Breast epithelium (tissue), 4 donors: ENCODE measurements at regions not wholly inside any gene's neighbourhood (a gene's known extent, or its start where the extent isn't known, plus 50 kb on each side); places are given as distances from the start of the nearest gene placed in this dataset.

Experiments
- DNase-seq, 2 donors: peaks; one replicate each; pipeline ENCODE4 v3.0.0-alpha.2; 2019; ENCODE audit warnings: low spot score in 2 of 2
- H3K27ac ChIP-seq, 2 donors: fragments of 200-600 bp; sonication (generic) in 1 of 2; one replicate each; pipeline ENCODE4 v1.5.1; 2016 to 2019; ENCODE audit warnings: mild to moderate bottlenecking in 1 of 2
- H3K27me3 ChIP-seq, 2 donors: fragments of 200-600 bp; sonication (generic) in 1 of 2; one replicate each; pipeline versions ENCODE4 v1.5.1 to v1.6.0; 2017 to 2019; ENCODE audit warnings: control low read depth in 1 of 2, mild to moderate bottlenecking in 1 of 2
- H3K36me3 ChIP-seq: fragments of 200-600 bp; one replicate; pipeline ENCODE4 v1.5.1; 2019
- H3K4me1 ChIP-seq, 2 donors: fragments of 200-600 bp; sonication (generic); one replicate each; pipeline ENCODE4 v1.5.1; 2016 to 2019; ENCODE audit warnings: control low read depth in 1 of 2
- H3K4me3 ChIP-seq, 3 donors: fragments of 200-600 bp; sonication (generic); 1 replicate in 2 of 3; 2 replicates in 1 of 3; pipeline ENCODE4 v1.5.1; 2016 to 2019; ENCODE audit warnings: mild to moderate bottlenecking in 3 of 3, moderate library complexity in 2 of 3
- H3K9me3 ChIP-seq, 2 donors: fragments of 200-600 bp; sonication (generic) in 1 of 2; one replicate each; pipeline ENCODE4 v1.5.1; 2016 to 2019; ENCODE audit warnings: control low read depth in 1 of 2
- POLR2A ChIP-seq: fragments of 450-650 bp; IDR thresholded peaks from one replicate; pipeline ENCODE4 v1.6.1; 2016; ENCODE audit warnings: antibody characterized with exemption, mild to moderate bottlenecking, moderate library complexity
- POLR2AphosphoS5 ChIP-seq, 3 donors: sonication (generic); formaldehyde crosslinking; IDR thresholded peaks; one replicate each; pipeline ENCODE4 v1.6.1; 2017; ENCODE audit warnings: antibody characterized with exemption in 3 of 3
- intact Hi-C: fragments of 100-400 bp; cut with DNase I; formaldehyde crosslinking; loops from one replicate; pipeline ENCODE4 v1.15.1; 2023; ENCODE audit warnings: low total_unique reads
- TF ChIP-seq, protein P1 (sequence below), 3 donors: fragments of 450-650 bp; IDR thresholded peaks; one replicate each; pipeline ENCODE4 v1.5.1; 2016 to 2017; ENCODE audit warnings: antibody characterized with exemption in 3 of 3, mild to moderate bottlenecking in 3 of 3, moderate library complexity in 3 of 3

DNA sequence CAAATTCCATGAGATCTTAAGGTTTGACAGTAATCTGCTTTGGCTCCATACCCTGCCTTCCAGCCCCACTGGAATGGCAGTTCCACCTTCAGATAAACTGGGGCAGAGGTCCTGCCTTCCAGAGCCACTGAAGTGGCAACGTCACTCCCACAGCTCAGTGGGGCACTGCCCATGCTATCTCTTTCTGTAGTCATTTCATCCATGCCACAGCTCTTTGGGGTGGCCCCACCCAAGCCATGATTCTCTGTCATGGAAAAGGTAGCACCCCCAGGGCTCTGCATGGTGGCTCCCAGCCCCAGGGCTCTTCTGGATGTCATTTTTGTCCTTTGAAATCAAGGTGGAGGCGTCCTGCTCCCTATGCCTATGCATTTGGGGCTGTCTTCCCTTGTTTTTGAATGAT lies 596.5 kb downstream of the SPOCK3 start:
- H3K27me3 ChIP-seq, result no peaks in the 10 kb centered on the region
- H3K4me3 ChIP-seq, result no peak overlapping the region
- TF ChIP-seq, protein P1, sequence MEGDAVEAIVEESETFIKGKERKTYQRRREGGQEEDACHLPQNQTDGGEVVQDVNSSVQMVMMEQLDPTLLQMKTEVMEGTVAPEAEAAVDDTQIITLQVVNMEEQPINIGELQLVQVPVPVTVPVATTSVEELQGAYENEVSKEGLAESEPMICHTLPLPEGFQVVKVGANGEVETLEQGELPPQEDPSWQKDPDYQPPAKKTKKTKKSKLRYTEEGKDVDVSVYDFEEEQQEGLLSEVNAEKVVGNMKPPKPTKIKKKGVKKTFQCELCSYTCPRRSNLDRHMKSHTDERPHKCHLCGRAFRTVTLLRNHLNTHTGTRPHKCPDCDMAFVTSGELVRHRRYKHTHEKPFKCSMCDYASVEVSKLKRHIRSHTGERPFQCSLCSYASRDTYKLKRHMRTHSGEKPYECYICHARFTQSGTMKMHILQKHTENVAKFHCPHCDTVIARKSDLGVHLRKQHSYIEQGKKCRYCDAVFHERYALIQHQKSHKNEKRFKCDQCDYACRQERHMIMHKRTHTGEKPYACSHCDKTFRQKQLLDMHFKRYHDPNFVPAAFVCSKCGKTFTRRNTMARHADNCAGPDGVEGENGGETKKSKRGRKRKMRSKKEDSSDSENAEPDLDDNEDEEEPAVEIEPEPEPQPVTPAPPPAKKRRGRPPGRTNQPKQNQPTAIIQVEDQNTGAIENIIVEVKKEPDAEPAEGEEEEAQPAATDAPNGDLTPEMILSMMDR (IDR thresholded peaks at IDR 0.05), result no peak
- TF ChIP-seq POLR2AphosphoS5 (IDR thresholded peaks at IDR 0.05), result no peak
- no peak for DNase-seq
- H3K4me1 ChIP-seq, result no peaks in the 10 kb centered on the region
- H3K27ac ChIP-seq, result no peak overlapping the region
- intact Hi-C loops, result no loop called here
- peaks cover 0 to 5% of the 10 kb centered on the region in 2 donors for H3K9me3 ChIP-seq
- no peaks in the 10 kb centered on the region for H3K36me3 ChIP-seq

DNA sequence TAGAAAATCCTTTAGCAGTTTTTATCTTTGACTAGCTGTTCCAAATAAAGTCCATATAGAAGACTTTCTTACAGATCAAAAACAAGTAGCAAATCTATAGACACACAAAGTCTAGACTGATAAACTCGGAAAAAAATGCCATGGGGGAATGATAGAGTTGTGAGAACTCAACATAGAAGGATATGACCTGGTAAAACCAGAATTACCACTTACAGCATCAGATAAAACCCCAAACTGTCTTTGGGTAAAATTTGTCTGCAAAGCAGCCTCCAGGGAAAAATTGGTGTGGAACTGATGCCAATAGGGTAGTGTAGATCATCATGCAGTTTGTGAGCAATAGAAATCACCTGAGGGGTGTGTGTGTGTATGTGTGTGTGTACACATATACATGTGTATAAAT lies 579.1 kb downstream of the SPOCK3 start:
- Histone ChIP-seq H3K36me3 (no peaks in the 10 kb centered on the region), H3K27me3 (no peaks in the 10 kb centered on the region), H3K27ac (no peak overlapping the region), H3K4me3 (no peak overlapping the region), H3K4me1 (no peaks in the 10 kb centered on the region), H3K9me3 (no peaks in the 10 kb centered on the region)
- TF ChIP-seq POLR2A (no peak), POLR2AphosphoS5 (IDR thresholded peaks at IDR 0.05) (no peak)
- TF ChIP-seq, protein P1 (IDR thresholded peaks at IDR 0.05), result no peak
- intact Hi-C loops, result no loop called here
- no peak for DNase-seq

DNA sequence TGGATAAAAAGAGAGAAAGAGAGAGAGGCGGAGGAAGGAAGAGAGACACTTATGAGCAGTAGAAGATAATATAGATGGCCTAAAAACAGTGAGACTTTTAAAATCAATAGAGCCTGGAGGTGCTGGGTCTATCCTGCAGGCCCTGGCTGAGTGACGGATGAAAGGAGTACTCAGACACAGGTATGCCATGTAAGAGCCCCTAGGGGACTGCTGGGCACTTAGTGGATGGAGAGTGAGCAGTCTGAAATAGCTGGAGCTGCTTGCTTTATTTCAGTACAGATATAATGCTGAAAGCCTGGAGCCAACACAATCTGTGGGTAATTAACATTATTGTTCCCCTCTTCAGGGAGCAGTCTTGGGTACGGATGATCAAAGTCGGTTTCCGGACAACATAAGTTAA lies 578.6 kb downstream of the SPOCK3 start:
- Histone ChIP-seq H3K27me3 (no peaks in the 10 kb centered on the region), H3K4me3 (no peak overlapping the region), H3K27ac (no peak overlapping the region), H3K36me3 (no peaks in the 10 kb centered on the region), H3K9me3 (no peaks in the 10 kb centered on the region), H3K4me1 (no peaks in the 10 kb centered on the region)
- no peak for DNase-seq
- TF ChIP-seq, protein P1 (IDR thresholded peaks at IDR 0.05), result no peak
- TF ChIP-seq POLR2A, result no peak
- TF ChIP-seq POLR2AphosphoS5 (IDR thresholded peaks at IDR 0.05), result no peak
- intact Hi-C loops, result no loop called here

GRCh38 chr4:166657261-166657660 lies 577.0 kb downstream of the SPOCK3 start:
- DNase-seq, result no peak
- no peaks in the 10 kb centered on the region for H3K36me3 ChIP-seq
- TF ChIP-seq POLR2AphosphoS5 (IDR thresholded peaks at IDR 0.05), result no peak
- TF ChIP-seq POLR2A, result no peak
- TF ChIP-seq, protein P1 (IDR thresholded peaks at IDR 0.05), result no peak
- no peak overlapping the region for H3K4me3 ChIP-seq
- no peak overlapping the region for H3K27ac ChIP-seq
- intact Hi-C loops, result no loop called here
- no peaks in the 10 kb centered on the region for H3K9me3 ChIP-seq
- H3K4me1 ChIP-seq, result no peaks in the 10 kb centered on the region
- H3K27me3 ChIP-seq, result no peaks in the 10 kb centered on the region

- H3K9me3 ChIP-seq, result no peaks in the 10 kb centered on the region
- TF ChIP-seq, protein P1 (IDR thresholded peaks at IDR 0.05), result no peak
- TF ChIP-seq POLR2A (no peak), POLR2AphosphoS5 (IDR thresholded peaks at IDR 0.05) (no peak)
These were observed 575.7 kb downstream of the SPOCK3 start for GRCh38 chr4:166658585-166658984.

More at GRCh38 chr4:166658585-166658984, 575.7 kb downstream of the SPOCK3 start:
- intact Hi-C loops, result no loop called here
- no peak overlapping the region for H3K4me3 ChIP-seq
- no peak overlapping the region for H3K27ac ChIP-seq
- no peaks in the 10 kb centered on the region for H3K4me1 ChIP-seq
- DNase-seq, result no peak
- no peaks in the 10 kb centered on the region for H3K27me3 ChIP-seq
- H3K36me3 ChIP-seq, result no peaks in the 10 kb centered on the region
